Liver (tissue), 7 donors: ENCODE measurements at regions not wholly inside any gene's neighbourhood (a gene's known extent, or its start where the extent isn't known, plus 50 kb on each side); places are given as distances from the start of the nearest gene placed in this dataset.
A peak's percentile ranks its signal among the peaks of the same experiment; 100 is the strongest.

Experiments used
- DNase-seq: peaks from one replicate; pipeline ENCODE4 v3.0.0-alpha.2; 2017; ENCODE audit warnings: low spot score
- H3K27ac ChIP-seq, 2 donors: one replicate each; pipeline ENCODE4 v1.7.0; 2013; ENCODE audit warnings: inconsistent platforms in 2 of 2, low read length in 2 of 2, control low read depth in 1 of 2, low read depth in 1 of 2, mild to moderate bottlenecking in 1 of 2
- H3K27me3 ChIP-seq, 4 donors: one replicate each; pipeline versions ENCODE4 v1.6.1 to v1.7.0; 2013; ENCODE audit warnings: low read length in 3 of 4, inconsistent platforms in 1 of 4, mild to moderate bottlenecking in 1 of 4, moderate library complexity in 1 of 4; ENCODE audit not compliant: control insufficient read depth in 4 of 4, insufficient read depth in 4 of 4
- H3K36me3 ChIP-seq, 4 donors: one replicate each; pipeline versions ENCODE4 v1.6.1 to v1.7.0; 2013; ENCODE audit warnings: low read length in 3 of 4, mild to moderate bottlenecking in 3 of 4, low read depth in 1 of 4, moderate library complexity in 1 of 4; ENCODE audit not compliant: control insufficient read depth in 4 of 4, insufficient read depth in 3 of 4
- H3K4me1 ChIP-seq, 4 donors: one replicate each; pipeline versions ENCODE4 v1.6.1 to v1.7.0; 2013; ENCODE audit warnings: low read length in 3 of 4, mild to moderate bottlenecking in 3 of 4, moderate library complexity in 1 of 4; ENCODE audit not compliant: control insufficient read depth in 4 of 4, insufficient read depth in 4 of 4
- H3K4me3 ChIP-seq, 3 donors: one replicate each; pipeline versions ENCODE4 v1.6.1 to v1.7.0; 2013; ENCODE audit warnings: low read length in 3 of 3, control low read depth in 1 of 3, low read depth in 1 of 3, mild to moderate bottlenecking in 1 of 3
- H3K9ac ChIP-seq, 2 donors: one replicate each; pipeline ENCODE4 v1.7.0; 2013; ENCODE audit warnings: low read length in 2 of 2, mild to moderate bottlenecking in 2 of 2, moderate library complexity in 2 of 2, control low read depth in 1 of 2, low read depth in 1 of 2
- H3K9me3 ChIP-seq, 4 donors: one replicate each; pipeline versions ENCODE4 v1.6.1 to v1.7.0; 2013; ENCODE audit warnings: low read length in 3 of 4; ENCODE audit not compliant: control insufficient read depth in 4 of 4
- FOXA1 ChIP-seq: IDR thresholded peaks from 2 replicates; pipeline ENCODE4 v1.6.1; 2016; ENCODE audit warnings: antibody characterized with exemption
- GABPA ChIP-seq, 2 donors: IDR thresholded peaks in 1 of 2; conservative IDR thresholded peaks in 1 of 2; 2 replicates each; pipeline ENCODE4 v1.6.1; 2016; ENCODE audit warnings: antibody characterized with exemption in 2 of 2, mild to moderate bottlenecking in 1 of 2, moderate library complexity in 1 of 2
- HNF4A ChIP-seq, 2 donors: conservative IDR thresholded peaks; 2 replicates each; pipeline ENCODE4 v1.6.1; 2016; ENCODE audit warnings: antibody characterized with exemption in 2 of 2, mild to moderate bottlenecking in 2 of 2
- HNF4G ChIP-seq: IDR thresholded peaks from 2 replicates; pipeline ENCODE4 v1.6.1; 2016; ENCODE audit warnings: antibody characterized with exemption
- JUND ChIP-seq, 2 donors: IDR thresholded peaks; 2 replicates each; pipeline ENCODE4 v1.6.1; 2016; ENCODE audit warnings: antibody characterized with exemption in 2 of 2
- SP1 ChIP-seq: IDR thresholded peaks from 2 replicates; pipeline ENCODE4 v1.6.1; 2018; ENCODE audit warnings: antibody characterized with exemption, mild to moderate bottlenecking
- YY1 ChIP-seq: IDR thresholded peaks from 2 replicates; pipeline ENCODE4 v1.6.1; 2016; ENCODE audit warnings: antibody characterized with exemption, mild to moderate bottlenecking
- WGBS: extraction: QIAGEN DNeasy Blood & Tissue Kit; methylation state at CpG from one replicate; pipeline ENCODE4 v1.1.7; 2013; 5-methylcytosine and 5-hydroxymethylcytosine counted together
- TF ChIP-seq, protein P1 (sequence below): IDR thresholded peaks from 2 replicates; pipeline ENCODE4 v1.6.1; 2016; ENCODE audit warnings: antibody characterized with exemption, mild to moderate bottlenecking
- TF ChIP-seq, protein P2 (sequence below): IDR thresholded peaks from 2 replicates; pipeline ENCODE4 v1.6.1; 2016; ENCODE audit warnings: antibody characterized with exemption
- TF ChIP-seq, protein P3 (sequence below): IDR thresholded peaks from 2 replicates; pipeline ENCODE4 v1.6.1; 2016; ENCODE audit warnings: antibody characterized with exemption
- donor health status: healthy.
- donor health status: healthy.
- donor health status: healthy.
- donor health status: healthy.

DNA sequence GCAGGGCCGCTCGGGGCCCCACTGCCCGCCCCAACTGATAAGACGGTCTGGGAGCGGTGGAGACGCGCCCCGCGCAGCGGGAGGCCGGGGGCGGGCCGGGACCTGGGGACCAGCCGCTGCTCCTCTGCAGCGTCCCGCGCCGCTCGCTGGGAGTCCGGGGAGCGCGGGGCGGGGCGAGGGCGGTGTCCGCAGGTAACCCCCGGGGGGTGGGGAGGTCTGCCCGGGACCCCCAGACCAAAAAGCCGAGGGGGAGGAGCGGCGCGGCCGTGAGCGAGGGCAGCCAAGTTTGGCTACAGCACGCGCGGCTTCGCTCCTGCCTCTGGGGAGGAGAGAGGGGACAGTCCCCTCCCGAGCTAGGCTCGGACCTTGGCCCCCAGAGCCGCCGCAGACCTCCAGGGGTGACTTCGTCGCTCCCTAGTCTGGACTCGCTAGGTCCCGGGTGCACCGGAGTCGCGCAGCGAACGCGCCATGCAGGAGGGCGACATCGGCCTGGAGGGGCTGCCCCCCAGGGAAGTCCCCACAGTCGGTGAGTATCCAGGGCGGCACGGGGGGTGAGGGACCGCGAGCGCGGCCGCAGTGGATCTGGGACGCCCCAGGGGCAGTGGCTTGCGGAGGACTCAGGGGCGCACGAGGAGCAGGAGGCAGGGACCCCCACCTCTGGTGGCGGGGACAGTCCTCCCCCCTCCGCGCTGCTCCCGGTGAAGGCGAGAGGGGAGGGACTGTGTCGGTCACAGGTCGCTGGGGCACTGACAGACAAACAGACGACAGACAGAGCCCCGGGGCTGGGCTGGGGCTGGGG lies 92.3 kb upstream of the ANO1 start:
- Histone ChIP-seq H3K27me3 (no peaks in the 10 kb centered on the region), H3K9ac (peak overlapping the region; percentile 72 to 73), H3K27ac (peak overlapping the region; percentile 47 to 71), H3K36me3 (no peaks in the 10 kb centered on the region), H3K4me3 (peak overlapping the region; percentile 68 to 83 (median 80)), H3K4me1 (peaks cover 0 to 66% (median 47%) of the 10 kb centered on the region in 4 donors), H3K9me3 (no peaks in the 10 kb centered on the region)
- DNase-seq = peak; percentile 68
- 2% methylated on average over 75 of the region's 75 CpGs for WGBS
- TF ChIP-seq, protein P1, sequence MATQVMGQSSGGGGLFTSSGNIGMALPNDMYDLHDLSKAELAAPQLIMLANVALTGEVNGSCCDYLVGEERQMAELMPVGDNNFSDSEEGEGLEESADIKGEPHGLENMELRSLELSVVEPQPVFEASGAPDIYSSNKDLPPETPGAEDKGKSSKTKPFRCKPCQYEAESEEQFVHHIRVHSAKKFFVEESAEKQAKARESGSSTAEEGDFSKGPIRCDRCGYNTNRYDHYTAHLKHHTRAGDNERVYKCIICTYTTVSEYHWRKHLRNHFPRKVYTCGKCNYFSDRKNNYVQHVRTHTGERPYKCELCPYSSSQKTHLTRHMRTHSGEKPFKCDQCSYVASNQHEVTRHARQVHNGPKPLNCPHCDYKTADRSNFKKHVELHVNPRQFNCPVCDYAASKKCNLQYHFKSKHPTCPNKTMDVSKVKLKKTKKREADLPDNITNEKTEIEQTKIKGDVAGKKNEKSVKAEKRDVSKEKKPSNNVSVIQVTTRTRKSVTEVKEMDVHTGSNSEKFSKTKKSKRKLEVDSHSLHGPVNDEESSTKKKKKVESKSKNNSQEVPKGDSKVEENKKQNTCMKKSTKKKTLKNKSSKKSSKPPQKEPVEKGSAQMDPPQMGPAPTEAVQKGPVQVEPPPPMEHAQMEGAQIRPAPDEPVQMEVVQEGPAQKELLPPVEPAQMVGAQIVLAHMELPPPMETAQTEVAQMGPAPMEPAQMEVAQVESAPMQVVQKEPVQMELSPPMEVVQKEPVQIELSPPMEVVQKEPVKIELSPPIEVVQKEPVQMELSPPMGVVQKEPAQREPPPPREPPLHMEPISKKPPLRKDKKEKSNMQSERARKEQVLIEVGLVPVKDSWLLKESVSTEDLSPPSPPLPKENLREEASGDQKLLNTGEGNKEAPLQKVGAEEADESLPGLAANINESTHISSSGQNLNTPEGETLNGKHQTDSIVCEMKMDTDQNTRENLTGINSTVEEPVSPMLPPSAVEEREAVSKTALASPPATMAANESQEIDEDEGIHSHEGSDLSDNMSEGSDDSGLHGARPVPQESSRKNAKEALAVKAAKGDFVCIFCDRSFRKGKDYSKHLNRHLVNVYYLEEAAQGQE = peak; percentile 28
- peak; percentile 52 to 66 for TF ChIP-seq HNF4A (conservative IDR thresholded peaks at IDR 0.05)
- no peak for TF ChIP-seq HNF4G
- no peak for TF ChIP-seq FOXA1
- TF ChIP-seq YY1 = no peak

DNA sequence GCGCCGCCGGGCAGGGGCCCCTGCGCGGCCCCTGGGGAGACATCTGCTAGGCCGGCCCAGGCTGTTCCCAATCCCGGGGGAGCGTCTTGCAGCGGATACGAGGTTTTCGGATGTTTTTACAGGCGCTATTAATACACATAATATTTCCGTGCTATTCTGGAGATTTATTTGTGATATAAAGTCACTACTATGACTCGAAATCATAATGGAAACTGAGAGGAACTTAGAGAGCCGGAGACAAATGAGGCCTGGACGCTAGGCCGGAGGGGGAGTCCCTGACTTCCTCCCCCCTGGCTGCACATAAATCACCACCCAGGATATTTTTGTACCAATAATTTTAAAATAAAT lies 91.7 kb upstream of the ANO1 start:
- Histone ChIP-seq H3K9ac (peak overlapping the region; percentile 72 to 73), H3K27me3 (no peaks in the 10 kb centered on the region), H3K4me3 (peak overlapping the region; percentile 68 to 83 (median 80)), H3K4me1 (peaks cover 0 to 65% (median 43%) of the 10 kb centered on the region in 4 donors), H3K36me3 (no peaks in the 10 kb centered on the region), H3K27ac (peak overlapping the region; percentile 47 to 71), H3K9me3 (no peaks in the 10 kb centered on the region)
- TF ChIP-seq, protein P2, sequence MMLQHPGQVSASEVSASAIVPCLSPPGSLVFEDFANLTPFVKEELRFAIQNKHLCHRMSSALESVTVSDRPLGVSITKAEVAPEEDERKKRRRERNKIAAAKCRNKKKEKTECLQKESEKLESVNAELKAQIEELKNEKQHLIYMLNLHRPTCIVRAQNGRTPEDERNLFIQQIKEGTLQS = no peak
- DNase-seq = no peak
- WGBS = 11% methylated on average over 17 of the region's 17 CpGs

DNA sequence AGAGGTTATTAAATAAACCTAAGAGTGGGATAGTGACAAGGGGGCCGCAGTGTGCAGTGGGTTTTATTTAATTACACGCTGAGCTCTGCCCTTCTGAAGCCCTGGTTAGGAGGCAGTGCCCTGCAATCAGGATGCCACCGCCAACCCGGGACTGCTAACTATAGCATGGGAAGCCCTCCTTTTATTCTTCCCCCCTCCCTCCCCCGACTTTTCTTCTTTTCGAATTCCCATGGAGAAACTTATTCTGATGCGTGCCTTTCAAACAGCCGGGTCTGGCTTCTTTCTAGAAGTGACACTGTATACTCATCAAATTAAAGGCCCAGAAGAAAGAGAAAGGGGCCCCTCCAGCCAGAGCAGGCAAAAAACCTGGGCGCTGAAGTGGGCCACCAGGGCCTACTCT lies 91.3 kb upstream of the ANO1 start:
- no peak for TF ChIP-seq GABPA (IDR thresholded peaks at IDR 0.05 in 1 of 2, conservative IDR thresholded peaks at IDR 0.05 in 1 of 2)
- TF ChIP-seq, protein P3, sequence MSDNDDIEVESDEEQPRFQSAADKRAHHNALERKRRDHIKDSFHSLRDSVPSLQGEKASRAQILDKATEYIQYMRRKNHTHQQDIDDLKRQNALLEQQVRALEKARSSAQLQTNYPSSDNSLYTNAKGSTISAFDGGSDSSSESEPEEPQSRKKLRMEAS = no peak
- no peak for TF ChIP-seq JUND (IDR thresholded peaks at IDR 0.05)
- no peak for TF ChIP-seq SP1
- peaks cover 0 to 63% (median 41%) of the 10 kb centered on the region in 4 donors for H3K4me1 ChIP-seq
- H3K4me3 ChIP-seq = peak overlapping the region; percentile 68 to 83 (median 80)
- H3K36me3 ChIP-seq = no peaks in the 10 kb centered on the region
- H3K27ac ChIP-seq = peak overlapping the region; percentile 47 to 71
- no peaks in the 10 kb centered on the region for H3K9me3 ChIP-seq
- H3K9ac ChIP-seq = peak overlapping the region; percentile 33 to 73
- no peak for DNase-seq
- H3K27me3 ChIP-seq = no peaks in the 10 kb centered on the region
- WGBS = 32% methylated on average over 9 of the region's 9 CpGs
